NT2/D1 (cell line): ENCODE measurements at regions not wholly inside any gene's neighbourhood (a gene's known extent, or its start where the extent isn't known, plus 50 kb on each side); places are given as distances from the start of the nearest gene placed in this dataset.

ENCODE experiments used
- SUZ12 ChIP-seq: IDR thresholded peaks from 2 replicates; pipeline ENCODE4 v1.6.1; 2011; ENCODE audit not compliant: insufficient read length, insufficient read depth; ENCODE audit errors: extremely low read depth
- YY1 ChIP-seq: IDR thresholded peaks from 2 replicates; pipeline ENCODE4 v1.6.1; 2011; ENCODE audit not compliant: insufficient read length, insufficient read depth

- no peak for TF ChIP-seq YY1
- TF ChIP-seq SUZ12 = no peak
These were observed 278.5 kb upstream of the KLF14 start for GRCh38 chr7:131012477-131013031.
